SK-N-SH (cell line): ENCODE measurements at regions not wholly inside any gene's neighbourhood (a gene's known extent, or its start where the extent isn't known, plus 50 kb on each side); places are given as distances from the start of the nearest gene placed in this dataset.

Source experiments
- CTCF ChIA-PET: fragments of 300-600, 350-600 bp; formaldehyde crosslinking; extraction: SDS; loops from one replicate; lab custom pipeline; 2021; lab: Yijun Ruan, JAX
- POLR2A ChIA-PET: fragments of 350-600 bp; sonication (Branson Sonifier 250); formaldehyde crosslinking; extraction: SDS; loops from one replicate; lab custom pipeline; 2020; ENCODE audit warnings: antibody characterized with exemption, inconsistent platforms; lab: Yijun Ruan, JAX
- DNase-seq: peaks from one replicate; pipeline ENCODE4 v3.0.0; 2012
- H2AFZ ChIP-seq: fragments of 200-600 bp; sonication (generic); 2 replicates; pipeline ENCODE4 v1.8.1; 2016; ENCODE audit warnings: antibody characterized with exemption, mild to moderate bottlenecking, low read depth
- H3F3A ChIP-seq: fragments of 200-600 bp; sonication (generic); replicated peaks from 2 replicates; pipeline ENCODE3; 2016; ENCODE audit warnings: antibody characterized with exemption, mild to moderate bottlenecking; ENCODE audit not compliant: insufficient read depth
- H3K27ac ChIP-seq, 2 experiments: fragments of 200-500 bp in 1 of 2; fragments of 200-600 bp in 1 of 2; sonication (Bioruptor generic) in 1 of 2; sonication (generic), shearing (Covaris generic) in 1 of 2; 2 replicates each; pipeline versions ENCODE4 v1.5.1 to v1.6.1; 2014 to 2016; ENCODE audit warnings: low read depth in 2 of 2, inconsistent platforms in 1 of 2, low read length in 1 of 2, mild to moderate bottlenecking in 1 of 2, mixed read lengths in 1 of 2
- H3K27me3 ChIP-seq: fragments of 200-600 bp; sonication (generic), shearing (Covaris generic); 2 replicates; pipeline ENCODE4 v1.6.1; 2016; ENCODE audit warnings: mixed run types; ENCODE audit not compliant: insufficient read depth
- H3K36me3 ChIP-seq, 2 experiments: fragments of 200-500 bp in 1 of 2; fragments of 200-600 bp in 1 of 2; sonication (Bioruptor generic) in 1 of 2; sonication (generic) in 1 of 2; replicated peaks in 1 of 2; 2 replicates each; pipeline versions ENCODE3 to v1.5.1; 2014 to 2016; ENCODE audit warnings: low read length in 1 of 2, mild to moderate bottlenecking in 1 of 2; ENCODE audit not compliant: insufficient read depth in 2 of 2, control insufficient read depth in 1 of 2
- H3K4me1 ChIP-seq, 2 experiments: fragments of 200-500 bp in 1 of 2; fragments of 200-600 bp in 1 of 2; sonication (Bioruptor generic) in 1 of 2; sonication (generic), shearing (Covaris generic) in 1 of 2; 2 replicates each; pipeline versions ENCODE4 v1.5.1 to v1.6.1; 2014 to 2016; ENCODE audit warnings: low read depth in 1 of 2, low read length in 1 of 2, mixed run types in 1 of 2; ENCODE audit not compliant: insufficient read depth in 2 of 2, control insufficient read depth in 1 of 2
- H3K4me2 ChIP-seq: fragments of 200-600 bp; sonication (generic), shearing (Covaris generic); 2 replicates; pipeline ENCODE4 v1.6.1; 2017; ENCODE audit warnings: mixed run types
- H3K4me3 ChIP-seq, 2 experiments: fragments of 200-500 bp in 1 of 2; fragments of 200-600 bp in 1 of 2; sonication (Bioruptor generic) in 1 of 2; sonication (generic), shearing (Covaris generic) in 1 of 2; 2 replicates each; pipeline versions ENCODE4 v1.5.1 to v1.8.1; 2014 to 2016; ENCODE audit warnings: low read depth in 2 of 2, inconsistent platforms in 1 of 2, low read length in 1 of 2, mild to moderate bottlenecking in 1 of 2, mixed read lengths in 1 of 2, moderate library complexity in 1 of 2
- H3K79me2 ChIP-seq: fragments of 200-600 bp; sonication (generic); 2 replicates; pipeline ENCODE4 v1.8.1; 2017; ENCODE audit warnings: mild to moderate bottlenecking; ENCODE audit not compliant: insufficient read depth
- H3K9ac ChIP-seq: fragments of 200-600 bp; sonication (generic); 2 replicates; pipeline ENCODE4 v1.6.1; 2017; ENCODE audit warnings: mixed run types
- H3K9me2 ChIP-seq: fragments of 200-600 bp; sonication (generic); 2 replicates; pipeline ENCODE4 v1.6.1; 2017; ENCODE audit warnings: mixed run types
- H3K9me3 ChIP-seq: fragments of 200-600 bp; sonication (generic); 2 replicates; pipeline ENCODE4 v1.6.1; 2017; ENCODE audit warnings: mixed run types, mild to moderate bottlenecking, moderate library complexity
- H4K20me1 ChIP-seq: fragments of 200-600 bp; sonication (generic); 2 replicates; pipeline ENCODE4 v1.6.1; 2017; ENCODE audit warnings: mild to moderate bottlenecking, mixed run types; ENCODE audit not compliant: insufficient read depth
- CHD2 ChIP-seq: fragments of 150-350 bp; IDR thresholded peaks from 2 replicates; pipeline ENCODE4 v1.6.1; 2018; ENCODE audit warnings: low read length; ENCODE audit not compliant: partially characterized antibody
- EP300 ChIP-seq, 2 experiments: IDR thresholded peaks; 2 replicates each; pipeline versions ENCODE4 v1.4.0 to v1.6.1; 2012; ENCODE audit warnings: borderline replicate concordance in 1 of 2, low read depth in 1 of 2, low read length in 1 of 2
- FOXJ3 ChIP-seq: sonication (generic); formaldehyde crosslinking; IDR thresholded peaks from 2 replicates; pipeline ENCODE4 v1.5.1; 2020; ENCODE audit warnings: mild to moderate bottlenecking, missing genetic modification reagents
- FOXM1 ChIP-seq: IDR thresholded peaks from 2 replicates; pipeline ENCODE4 v1.4.0; 2012; ENCODE audit warnings: low read depth, mild to moderate bottlenecking
- GATA2 ChIP-seq: sonication (generic); formaldehyde crosslinking; IDR thresholded peaks from 2 replicates; pipeline ENCODE4 v1.5.0; 2020; ENCODE audit warnings: mild to moderate bottlenecking, missing genetic modification reagents
- MEF2A ChIP-seq: IDR thresholded peaks from 2 replicates; pipeline ENCODE4 v1.4.0; 2012; ENCODE audit warnings: low read depth, borderline replicate concordance
- MXI1 ChIP-seq: IDR thresholded peaks from 2 replicates; pipeline ENCODE4 v1.6.1; 2012; ENCODE audit warnings: mild to moderate bottlenecking, low read depth, low read length, improper control_type of control experiment
- POLR2AphosphoS5 ChIP-seq: IDR thresholded peaks from 2 replicates; pipeline ENCODE4 v1.6.1; 2012; ENCODE audit warnings: low read depth, low read length
- RAD21 ChIP-seq: IDR thresholded peaks from 2 replicates; pipeline ENCODE4 v1.6.1; 2012; ENCODE audit warnings: mild to moderate bottlenecking, low read length
- RCOR1 ChIP-seq: fragments of 150-350 bp; IDR thresholded peaks from 2 replicates; pipeline ENCODE4 v1.6.1; 2017; ENCODE audit warnings: antibody characterized with exemption, low read length
- RFX5 ChIP-seq: IDR thresholded peaks from 2 replicates; pipeline ENCODE4 v1.6.1; 2012; ENCODE audit warnings: mild to moderate bottlenecking, improper control_type of control experiment, low read length
- SIN3A ChIP-seq: IDR thresholded peaks from 2 replicates; pipeline ENCODE4 v1.6.1; 2012; ENCODE audit warnings: low read depth, mild to moderate bottlenecking, low read length, moderate library complexity, borderline replicate concordance
- TAF1 ChIP-seq: IDR thresholded peaks from 2 replicates; pipeline ENCODE4 v1.6.1; 2012; ENCODE audit warnings: low read depth, mild to moderate bottlenecking, low read length, moderate library complexity, borderline replicate concordance
- TEAD4 ChIP-seq: IDR thresholded peaks from 2 replicates; pipeline ENCODE4 v1.4.0; 2012; ENCODE audit warnings: mild to moderate bottlenecking, borderline replicate concordance; ENCODE audit not compliant: insufficient read depth
- WGBS: methylation state at CpG from one replicate; pipeline ENCODE4 v1.1.6; 2017; ENCODE audit warnings: low lambda C conversion rate; 5-methylcytosine and 5-hydroxymethylcytosine counted together
- TF ChIP-seq, protein P1 (sequence below): fragments of 150-350 bp; IDR thresholded peaks from 2 replicates; pipeline ENCODE4 v1.6.1; 2016; ENCODE audit warnings: mild to moderate bottlenecking, low read depth, low read length
- TF ChIP-seq, protein P2 (sequence below): fragments of 200-600 bp; sonication (generic); IDR thresholded peaks from 2 replicates; pipeline ENCODE4 v1.6.1; 2017; ENCODE audit warnings: antibody characterized with exemption, mild to moderate bottlenecking, moderate library complexity
- TF ChIP-seq, protein P3 (sequence below): fragments of 150-350 bp; IDR thresholded peaks from 2 replicates; pipeline ENCODE4 v1.6.1; 2017; ENCODE audit warnings: antibody characterized with exemption, low read length, low read depth, borderline replicate concordance
- TF ChIP-seq, protein P4 (sequence below): IDR thresholded peaks from 2 replicates; pipeline ENCODE4 v1.6.1; 2012; ENCODE audit warnings: mild to moderate bottlenecking, low read depth, low read length, moderate library complexity
- TF ChIP-seq, protein P5 (sequence below): IDR thresholded peaks from 2 replicates; pipeline ENCODE4 v1.4.0; 2012; ENCODE audit warnings: low read depth, borderline replicate concordance

DNA sequence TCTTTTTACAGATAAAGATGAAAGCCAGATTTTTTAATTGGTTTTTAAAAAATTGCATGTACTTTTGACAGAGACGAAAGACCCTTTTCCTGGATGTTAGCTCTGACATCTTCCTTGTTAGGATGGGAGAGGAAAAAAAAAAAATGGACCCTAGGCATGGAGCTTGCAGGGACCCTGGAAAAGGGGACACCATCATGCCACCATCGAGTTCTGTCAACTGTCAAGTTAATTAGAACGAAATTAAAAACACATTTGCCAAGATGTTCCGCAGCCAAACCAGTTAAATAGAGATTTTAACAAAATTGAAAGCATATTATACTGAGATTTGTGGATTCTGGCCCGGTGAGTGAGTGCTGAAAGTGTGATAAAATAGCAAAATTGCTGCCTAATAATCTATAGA is 202.6 kb downstream of the BUB3 start:
- Histone ChIP-seq H3K36me3 (no peaks in the 10 kb centered on the region), H2AFZ (no peak overlapping the region), H3F3A (no peaks in the 10 kb centered on the region), H3K4me2 (no peak overlapping the region), H3K27me3 (no peaks in the 10 kb centered on the region), H3K4me1 (peaks cover 0 to 49% of the 10 kb centered on the region in 2 experiments; a peak in 2 of 4 replicates), H3K9ac (no peak overlapping the region), H4K20me1 (no peaks in the 10 kb centered on the region), H3K79me2 (no peaks in the 10 kb centered on the region), H3K9me3 (no peaks in the 10 kb centered on the region), H3K9me2 (no peaks in the 10 kb centered on the region), H3K27ac (peak overlapping the region in 1 of 2 experiments; percentile 81; a peak in 1 of 4 replicates), H3K4me3 (no peak overlapping the region)
- ChIA-PET CTCF (interaction anchor here (1.3 to 2.5 kb wide), 2 partner anchors 24 to 314 kb away, joined by 4 to 12 read pairs; no protein-coding TSS in a partner anchor), POLR2A (no interaction called here)
- WGBS, result 11% methylated on average over 5 of the region's 5 CpGs
- peak; percentile 62 for DNase-seq
- TF ChIP-seq EP300 (IDR thresholded peaks at IDR 0.05; ENCODE audit: borderline replicate concordance in 1 of 2, low read depth in 1 of 2, low read length in 1 of 2), result peak in 1 of 2 experiments; percentile 82; a peak in 1 of 4 replicates
- no peak for TF ChIP-seq TEAD4
- TF ChIP-seq POLR2AphosphoS5, result no peak
- TF ChIP-seq, protein P1, sequence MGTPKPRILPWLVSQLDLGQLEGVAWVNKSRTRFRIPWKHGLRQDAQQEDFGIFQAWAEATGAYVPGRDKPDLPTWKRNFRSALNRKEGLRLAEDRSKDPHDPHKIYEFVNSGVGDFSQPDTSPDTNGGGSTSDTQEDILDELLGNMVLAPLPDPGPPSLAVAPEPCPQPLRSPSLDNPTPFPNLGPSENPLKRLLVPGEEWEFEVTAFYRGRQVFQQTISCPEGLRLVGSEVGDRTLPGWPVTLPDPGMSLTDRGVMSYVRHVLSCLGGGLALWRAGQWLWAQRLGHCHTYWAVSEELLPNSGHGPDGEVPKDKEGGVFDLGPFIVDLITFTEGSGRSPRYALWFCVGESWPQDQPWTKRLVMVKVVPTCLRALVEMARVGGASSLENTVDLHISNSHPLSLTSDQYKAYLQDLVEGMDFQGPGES, result no peak
- TF ChIP-seq CHD2, result peak; percentile 33
- TF ChIP-seq MEF2A, result no peak
- no peak for TF ChIP-seq FOXM1
- peak; percentile 46; the same call in 1 of the 2 replicates for TF ChIP-seq GATA2 (CRISPR knock-in tag)
- no peak for TF ChIP-seq FOXJ3 (CRISPR knock-in tag)
- TF ChIP-seq, protein P2, sequence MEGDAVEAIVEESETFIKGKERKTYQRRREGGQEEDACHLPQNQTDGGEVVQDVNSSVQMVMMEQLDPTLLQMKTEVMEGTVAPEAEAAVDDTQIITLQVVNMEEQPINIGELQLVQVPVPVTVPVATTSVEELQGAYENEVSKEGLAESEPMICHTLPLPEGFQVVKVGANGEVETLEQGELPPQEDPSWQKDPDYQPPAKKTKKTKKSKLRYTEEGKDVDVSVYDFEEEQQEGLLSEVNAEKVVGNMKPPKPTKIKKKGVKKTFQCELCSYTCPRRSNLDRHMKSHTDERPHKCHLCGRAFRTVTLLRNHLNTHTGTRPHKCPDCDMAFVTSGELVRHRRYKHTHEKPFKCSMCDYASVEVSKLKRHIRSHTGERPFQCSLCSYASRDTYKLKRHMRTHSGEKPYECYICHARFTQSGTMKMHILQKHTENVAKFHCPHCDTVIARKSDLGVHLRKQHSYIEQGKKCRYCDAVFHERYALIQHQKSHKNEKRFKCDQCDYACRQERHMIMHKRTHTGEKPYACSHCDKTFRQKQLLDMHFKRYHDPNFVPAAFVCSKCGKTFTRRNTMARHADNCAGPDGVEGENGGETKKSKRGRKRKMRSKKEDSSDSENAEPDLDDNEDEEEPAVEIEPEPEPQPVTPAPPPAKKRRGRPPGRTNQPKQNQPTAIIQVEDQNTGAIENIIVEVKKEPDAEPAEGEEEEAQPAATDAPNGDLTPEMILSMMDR, result no peak
- TF ChIP-seq, protein P3, sequence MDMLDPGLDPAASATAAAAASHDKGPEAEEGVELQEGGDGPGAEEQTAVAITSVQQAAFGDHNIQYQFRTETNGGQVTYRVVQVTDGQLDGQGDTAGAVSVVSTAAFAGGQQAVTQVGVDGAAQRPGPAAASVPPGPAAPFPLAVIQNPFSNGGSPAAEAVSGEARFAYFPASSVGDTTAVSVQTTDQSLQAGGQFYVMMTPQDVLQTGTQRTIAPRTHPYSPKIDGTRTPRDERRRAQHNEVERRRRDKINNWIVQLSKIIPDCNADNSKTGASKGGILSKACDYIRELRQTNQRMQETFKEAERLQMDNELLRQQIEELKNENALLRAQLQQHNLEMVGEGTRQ, result no peak
- TF ChIP-seq, protein P4, sequence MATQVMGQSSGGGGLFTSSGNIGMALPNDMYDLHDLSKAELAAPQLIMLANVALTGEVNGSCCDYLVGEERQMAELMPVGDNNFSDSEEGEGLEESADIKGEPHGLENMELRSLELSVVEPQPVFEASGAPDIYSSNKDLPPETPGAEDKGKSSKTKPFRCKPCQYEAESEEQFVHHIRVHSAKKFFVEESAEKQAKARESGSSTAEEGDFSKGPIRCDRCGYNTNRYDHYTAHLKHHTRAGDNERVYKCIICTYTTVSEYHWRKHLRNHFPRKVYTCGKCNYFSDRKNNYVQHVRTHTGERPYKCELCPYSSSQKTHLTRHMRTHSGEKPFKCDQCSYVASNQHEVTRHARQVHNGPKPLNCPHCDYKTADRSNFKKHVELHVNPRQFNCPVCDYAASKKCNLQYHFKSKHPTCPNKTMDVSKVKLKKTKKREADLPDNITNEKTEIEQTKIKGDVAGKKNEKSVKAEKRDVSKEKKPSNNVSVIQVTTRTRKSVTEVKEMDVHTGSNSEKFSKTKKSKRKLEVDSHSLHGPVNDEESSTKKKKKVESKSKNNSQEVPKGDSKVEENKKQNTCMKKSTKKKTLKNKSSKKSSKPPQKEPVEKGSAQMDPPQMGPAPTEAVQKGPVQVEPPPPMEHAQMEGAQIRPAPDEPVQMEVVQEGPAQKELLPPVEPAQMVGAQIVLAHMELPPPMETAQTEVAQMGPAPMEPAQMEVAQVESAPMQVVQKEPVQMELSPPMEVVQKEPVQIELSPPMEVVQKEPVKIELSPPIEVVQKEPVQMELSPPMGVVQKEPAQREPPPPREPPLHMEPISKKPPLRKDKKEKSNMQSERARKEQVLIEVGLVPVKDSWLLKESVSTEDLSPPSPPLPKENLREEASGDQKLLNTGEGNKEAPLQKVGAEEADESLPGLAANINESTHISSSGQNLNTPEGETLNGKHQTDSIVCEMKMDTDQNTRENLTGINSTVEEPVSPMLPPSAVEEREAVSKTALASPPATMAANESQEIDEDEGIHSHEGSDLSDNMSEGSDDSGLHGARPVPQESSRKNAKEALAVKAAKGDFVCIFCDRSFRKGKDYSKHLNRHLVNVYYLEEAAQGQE, result no peak
- TF ChIP-seq RFX5, result no peak
- peak; percentile 55; the same call in 1 of the 2 replicates for TF ChIP-seq RCOR1
- peak; percentile 24; the same call in 1 of the 2 replicates for TF ChIP-seq MXI1
- no peak for TF ChIP-seq TAF1
- TF ChIP-seq, protein P5, sequence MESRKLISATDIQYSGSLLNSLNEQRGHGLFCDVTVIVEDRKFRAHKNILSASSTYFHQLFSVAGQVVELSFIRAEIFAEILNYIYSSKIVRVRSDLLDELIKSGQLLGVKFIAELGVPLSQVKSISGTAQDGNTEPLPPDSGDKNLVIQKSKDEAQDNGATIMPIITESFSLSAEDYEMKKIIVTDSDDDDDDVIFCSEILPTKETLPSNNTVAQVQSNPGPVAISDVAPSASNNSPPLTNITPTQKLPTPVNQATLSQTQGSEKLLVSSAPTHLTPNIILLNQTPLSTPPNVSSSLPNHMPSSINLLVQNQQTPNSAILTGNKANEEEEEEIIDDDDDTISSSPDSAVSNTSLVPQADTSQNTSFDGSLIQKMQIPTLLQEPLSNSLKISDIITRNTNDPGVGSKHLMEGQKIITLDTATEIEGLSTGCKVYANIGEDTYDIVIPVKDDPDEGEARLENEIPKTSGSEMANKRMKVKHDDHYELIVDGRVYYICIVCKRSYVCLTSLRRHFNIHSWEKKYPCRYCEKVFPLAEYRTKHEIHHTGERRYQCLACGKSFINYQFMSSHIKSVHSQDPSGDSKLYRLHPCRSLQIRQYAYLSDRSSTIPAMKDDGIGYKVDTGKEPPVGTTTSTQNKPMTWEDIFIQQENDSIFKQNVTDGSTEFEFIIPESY, result no peak
- TF ChIP-seq SIN3A, result no peak
- TF ChIP-seq RAD21, result no peak
